Kidney epithelial cell (primary cell): ENCODE measurements at regions not wholly inside any gene's neighbourhood (a gene's known extent, or its start where the extent isn't known, plus 50 kb on each side); places are given as distances from the start of the nearest gene placed in this dataset.

Experiments used
- DNase-seq: peaks from one replicate; pipeline ENCODE4 v3.0.0-alpha.2; 2010; ENCODE audit warnings: low read depth
- H3K27me3 ChIP-seq: 2 replicates; pipeline ENCODE4 v1.6.0; 2011; ENCODE audit warnings: low read length; ENCODE audit not compliant: control insufficient read depth, insufficient read depth
- H3K36me3 ChIP-seq: 2 replicates; pipeline ENCODE4 v1.5.1; 2011; ENCODE audit warnings: low read length; ENCODE audit not compliant: control insufficient read depth, insufficient read depth
- H3K4me3 ChIP-seq: 2 replicates; pipeline ENCODE4 v1.5.1; 2011; ENCODE audit warnings: low read depth, mild to moderate bottlenecking, control low read depth, low read length
- TF ChIP-seq, protein P1 (sequence below): IDR thresholded peaks from 2 replicates; pipeline ENCODE4 v1.5.1; 2011; ENCODE audit warnings: mild to moderate bottlenecking, moderate library complexity, low read length, control low read depth, inconsistent platforms; ENCODE audit not compliant: insufficient read depth, poor library complexity, severe bottlenecking

DNA sequence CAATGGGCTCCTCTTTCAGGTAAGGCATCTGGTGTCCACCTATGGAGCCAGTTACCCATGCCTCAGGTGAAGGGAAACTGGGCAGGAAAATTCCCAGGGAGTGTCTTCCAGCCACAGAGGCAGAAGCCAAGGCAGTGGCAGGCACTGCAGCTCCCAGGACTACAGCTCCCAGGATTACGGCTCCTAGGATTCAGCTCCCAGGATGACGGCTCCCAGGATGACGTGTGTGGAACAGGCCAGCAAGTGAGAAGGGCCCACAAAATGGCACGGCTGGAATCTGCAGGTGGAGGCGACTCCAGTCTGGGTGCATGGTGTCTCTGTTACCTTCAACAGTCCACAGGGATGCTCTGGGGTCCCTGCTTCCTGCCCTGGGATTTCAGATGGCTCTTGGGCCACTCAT lies 92.1 kb downstream of the PTGR3 start:
- Histone ChIP-seq H3K36me3 (no peaks in the 10 kb centered on the region), H3K4me3 (no peak overlapping the region), H3K27me3 (no peaks in the 10 kb centered on the region)
- DNase-seq, result no peak
- TF ChIP-seq, protein P1, sequence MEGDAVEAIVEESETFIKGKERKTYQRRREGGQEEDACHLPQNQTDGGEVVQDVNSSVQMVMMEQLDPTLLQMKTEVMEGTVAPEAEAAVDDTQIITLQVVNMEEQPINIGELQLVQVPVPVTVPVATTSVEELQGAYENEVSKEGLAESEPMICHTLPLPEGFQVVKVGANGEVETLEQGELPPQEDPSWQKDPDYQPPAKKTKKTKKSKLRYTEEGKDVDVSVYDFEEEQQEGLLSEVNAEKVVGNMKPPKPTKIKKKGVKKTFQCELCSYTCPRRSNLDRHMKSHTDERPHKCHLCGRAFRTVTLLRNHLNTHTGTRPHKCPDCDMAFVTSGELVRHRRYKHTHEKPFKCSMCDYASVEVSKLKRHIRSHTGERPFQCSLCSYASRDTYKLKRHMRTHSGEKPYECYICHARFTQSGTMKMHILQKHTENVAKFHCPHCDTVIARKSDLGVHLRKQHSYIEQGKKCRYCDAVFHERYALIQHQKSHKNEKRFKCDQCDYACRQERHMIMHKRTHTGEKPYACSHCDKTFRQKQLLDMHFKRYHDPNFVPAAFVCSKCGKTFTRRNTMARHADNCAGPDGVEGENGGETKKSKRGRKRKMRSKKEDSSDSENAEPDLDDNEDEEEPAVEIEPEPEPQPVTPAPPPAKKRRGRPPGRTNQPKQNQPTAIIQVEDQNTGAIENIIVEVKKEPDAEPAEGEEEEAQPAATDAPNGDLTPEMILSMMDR, result no peak

DNA sequence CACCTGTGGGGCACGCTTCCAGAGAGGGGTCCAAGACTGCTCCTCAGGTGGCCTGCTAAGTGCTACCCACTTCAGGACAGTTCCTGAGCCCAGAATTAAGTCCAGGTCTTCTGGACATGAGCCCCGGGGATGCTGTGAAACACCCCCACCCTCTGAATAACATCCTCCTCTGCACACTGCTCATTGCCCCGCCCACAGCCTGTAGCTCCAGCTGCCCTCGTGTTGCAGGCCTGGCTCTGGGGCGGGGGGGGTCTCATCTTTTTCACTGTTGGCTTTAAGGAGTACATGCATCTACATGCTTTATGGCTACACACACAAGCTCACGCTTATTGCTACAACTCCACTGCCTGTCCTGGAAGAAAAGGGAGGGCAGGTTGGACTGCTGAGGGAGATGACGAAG lies 92.8 kb downstream of the PTGR3 start:
- Histone ChIP-seq H3K36me3 (no peaks in the 10 kb centered on the region), H3K27me3 (no peaks in the 10 kb centered on the region), H3K4me3 (no peak overlapping the region)
- TF ChIP-seq, protein P1, result no peak
- DNase-seq, result no peak

DNA sequence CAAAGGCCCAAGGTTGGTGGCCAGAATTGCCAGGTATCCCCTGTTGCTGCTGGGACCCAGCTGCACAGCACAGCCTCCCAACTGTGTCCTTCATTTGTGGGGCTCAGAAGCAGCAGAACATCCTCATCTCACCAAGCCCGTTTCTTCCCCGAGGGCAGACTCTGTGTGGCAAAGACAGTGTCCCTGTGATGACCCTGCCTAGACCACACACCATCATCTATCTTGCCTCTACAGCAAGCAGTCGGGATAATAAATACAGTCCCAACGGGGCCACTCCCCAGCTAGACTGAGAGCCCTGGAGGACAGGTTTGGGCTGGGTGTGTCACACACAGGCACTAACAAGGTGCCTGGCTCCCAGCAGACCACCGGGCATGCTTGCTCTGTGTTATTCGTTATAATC lies 93.4 kb downstream of the PTGR3 start:
- H3K27me3 ChIP-seq, result no peaks in the 10 kb centered on the region
- TF ChIP-seq, protein P1, result no peak
- H3K4me3 ChIP-seq, result no peak overlapping the region
- DNase-seq, result no peak
- H3K36me3 ChIP-seq, result no peaks in the 10 kb centered on the region
